ENCODE measurements at regions not wholly inside any gene's neighbourhood (a gene's known extent, or its start where the extent isn't known, plus 50 kb on each side); places are given as distances from the start of the nearest gene placed in this dataset.

- no peak overlapping the region for H3K14ac ChIP-seq (ENCODE audit: low read length in 2 of 2)
- H3K18ac ChIP-seq (ENCODE audit: low read depth in 1 of 2, low read length in 2 of 2), result no peak overlapping the region
- no peak overlapping the region for H2BK12ac ChIP-seq (ENCODE audit: low read length in 2 of 2)
- no peak overlapping the region for H3K4me2 ChIP-seq (ENCODE audit: low read length, poor library complexity, severe bottlenecking)
- H3K23ac ChIP-seq (ENCODE audit: low read length in 2 of 2), result no peak overlapping the region
- no peak overlapping the region for H2BK120ac ChIP-seq (ENCODE audit: low read depth, low read length)
- no peaks in the 10 kb centered on the region for H3K4me1 ChIP-seq (ENCODE audit: control insufficient read depth, insufficient read depth, low read depth, low read length)
- H3K9me3 ChIP-seq (ENCODE audit: control insufficient read depth, low read length), result no peaks in the 10 kb centered on the region
- H2BK15ac ChIP-seq (ENCODE audit: low read depth, poor library complexity, severe bottlenecking), result no peak overlapping the region
- H2AFZ ChIP-seq (ENCODE audit: low read depth, low read length), result no peak overlapping the region
- no peak overlapping the region for H2BK5ac ChIP-seq (ENCODE audit: low read depth, low read length, poor library complexity, severe bottlenecking)
- DNase-seq, result no peak
- H3K9ac ChIP-seq (ENCODE audit: low read length), result no peak overlapping the region
- H3K36me3 ChIP-seq (ENCODE audit: control insufficient read depth in 1 of 2, insufficient read depth in 2 of 2, low read depth in 1 of 2, low read length in 2 of 2), result no peaks in the 10 kb centered on the region
- H3K79me1 ChIP-seq (replicated peaks; ENCODE audit: low read length, poor library complexity, severe bottlenecking), result no peaks in the 10 kb centered on the region
- H3K27me3 ChIP-seq (ENCODE audit: control insufficient read depth in 1 of 2, insufficient read depth in 1 of 2, low read length in 2 of 2), result no peaks in the 10 kb centered on the region
- no peak overlapping the region for H4K91ac ChIP-seq (ENCODE audit: low read length)
- H4K8ac ChIP-seq (ENCODE audit: low read length), result no peak overlapping the region
- no peak overlapping the region for H3K4me3 ChIP-seq (ENCODE audit: insufficient read depth in 1 of 2, low read depth in 1 of 2, low read length in 2 of 2)
- H2AK5ac ChIP-seq (ENCODE audit: low read length, severe bottlenecking), result no peak overlapping the region
- WGBS, result 77% methylated on average over 7 of the region's 7 CpGs
- no peak overlapping the region for H3K27ac ChIP-seq (ENCODE audit: low read length, poor library complexity, severe bottlenecking)
- H3K4ac ChIP-seq (ENCODE audit: low read depth in 1 of 2, low read length in 2 of 2), result no peak overlapping the region
Observed at GRCh38 chr5:158023266-158023665, 164.3 kb upstream of the CLINT1 start.

DNA sequence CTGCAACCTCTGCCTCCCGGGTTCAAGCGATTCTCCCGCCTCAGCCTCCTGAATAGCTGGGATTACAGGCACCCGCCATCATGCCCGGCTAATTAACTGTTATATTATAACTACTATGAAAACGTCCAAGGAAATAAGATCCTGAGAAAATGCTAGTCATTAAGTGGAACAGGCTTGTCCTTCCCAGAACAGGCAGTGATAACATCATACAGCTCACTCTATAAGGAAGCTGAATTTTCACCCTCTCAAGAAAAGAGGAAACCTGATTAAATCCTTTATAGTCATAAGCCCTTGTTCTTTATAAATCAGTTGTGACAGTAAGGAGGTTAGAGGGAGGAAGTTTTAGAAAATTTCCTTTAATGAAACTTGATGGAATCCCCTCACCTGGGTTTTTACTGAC, 163.9 kb upstream of the CLINT1 start:
- Histone ChIP-seq H3K36me3 (ENCODE audit: control insufficient read depth in 1 of 2, insufficient read depth in 2 of 2, low read depth in 1 of 2, low read length in 2 of 2) (no peaks in the 10 kb centered on the region), H2BK15ac (ENCODE audit: low read depth, poor library complexity, severe bottlenecking) (no peak overlapping the region), H4K8ac (ENCODE audit: low read length) (no peak overlapping the region), H4K91ac (ENCODE audit: low read length) (no peak overlapping the region), H2AFZ (ENCODE audit: low read depth, low read length) (no peak overlapping the region), H3K27me3 (ENCODE audit: control insufficient read depth in 1 of 2, insufficient read depth in 1 of 2, low read length in 2 of 2) (no peaks in the 10 kb centered on the region), H2BK12ac (ENCODE audit: low read length in 2 of 2) (no peak overlapping the region), H3K4ac (ENCODE audit: low read depth in 1 of 2, low read length in 2 of 2) (no peak overlapping the region), H3K4me3 (ENCODE audit: insufficient read depth in 1 of 2, low read depth in 1 of 2, low read length in 2 of 2) (no peak overlapping the region), H3K14ac (ENCODE audit: low read length in 2 of 2) (no peak overlapping the region), H3K4me1 (ENCODE audit: control insufficient read depth, insufficient read depth, low read depth, low read length) (no peaks in the 10 kb centered on the region), H3K4me2 (ENCODE audit: low read length, poor library complexity, severe bottlenecking) (no peak overlapping the region), H3K9me3 (ENCODE audit: control insufficient read depth, low read length) (no peaks in the 10 kb centered on the region), H3K23ac (ENCODE audit: low read length in 2 of 2) (no peak overlapping the region), H3K9ac (ENCODE audit: low read length) (no peak overlapping the region), H3K18ac (ENCODE audit: low read depth in 1 of 2, low read length in 2 of 2) (no peak overlapping the region), H2BK5ac (ENCODE audit: low read depth, low read length, poor library complexity, severe bottlenecking) (no peak overlapping the region), H3K79me1 (replicated peaks; ENCODE audit: low read length, poor library complexity, severe bottlenecking) (no peaks in the 10 kb centered on the region), H2BK120ac (ENCODE audit: low read depth, low read length) (no peak overlapping the region), H3K27ac (ENCODE audit: low read length, poor library complexity, severe bottlenecking) (no peak overlapping the region), H2AK5ac (ENCODE audit: low read length, severe bottlenecking) (no peak overlapping the region)
- DNase-seq, result no peak
- WGBS, result 95% methylated on average over 2 of the region's 6 CpGs

DNA sequence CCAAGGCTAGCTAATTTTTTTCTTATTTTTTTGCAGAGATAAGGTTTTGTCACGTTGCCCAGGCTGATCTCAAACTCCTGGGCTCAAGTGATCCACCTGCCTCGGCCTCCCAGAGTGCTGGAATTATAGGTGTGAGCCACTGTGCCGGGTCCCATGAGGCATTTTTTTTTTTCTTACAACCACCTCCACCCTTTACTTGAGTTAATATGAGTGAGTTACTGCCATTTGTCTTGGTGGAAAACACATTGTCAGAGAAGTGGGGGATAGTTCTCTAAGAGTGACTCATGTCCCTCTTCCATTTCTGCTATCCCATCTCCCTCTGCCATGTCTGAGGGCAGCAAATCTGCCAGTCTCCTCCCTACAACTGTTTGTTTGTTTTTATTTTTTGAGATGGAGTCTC, 163.4 kb upstream of the CLINT1 start:
- H3K27me3 ChIP-seq (ENCODE audit: control insufficient read depth in 1 of 2, insufficient read depth in 1 of 2, low read length in 2 of 2), result no peaks in the 10 kb centered on the region
- H3K9me3 ChIP-seq (ENCODE audit: control insufficient read depth, low read length), result no peaks in the 10 kb centered on the region
- H3K4me1 ChIP-seq (ENCODE audit: control insufficient read depth, insufficient read depth, low read depth, low read length), result no peaks in the 10 kb centered on the region
- no peak overlapping the region for H4K8ac ChIP-seq (ENCODE audit: low read length)
- H3K4me3 ChIP-seq (ENCODE audit: insufficient read depth in 1 of 2, low read depth in 1 of 2, low read length in 2 of 2), result no peak overlapping the region
- no peak overlapping the region for H3K4me2 ChIP-seq (ENCODE audit: low read length, poor library complexity, severe bottlenecking)
- H3K36me3 ChIP-seq (ENCODE audit: control insufficient read depth in 1 of 2, insufficient read depth in 2 of 2, low read depth in 1 of 2, low read length in 2 of 2), result no peaks in the 10 kb centered on the region
- no peak overlapping the region for H3K4ac ChIP-seq (ENCODE audit: low read depth in 1 of 2, low read length in 2 of 2)
- no peak overlapping the region for H3K14ac ChIP-seq (ENCODE audit: low read length in 2 of 2)
- no peak overlapping the region for H4K91ac ChIP-seq (ENCODE audit: low read length)
- no peak overlapping the region for H2BK120ac ChIP-seq (ENCODE audit: low read depth, low read length)
- H2AFZ ChIP-seq (ENCODE audit: low read depth, low read length), result no peak overlapping the region
- DNase-seq, result no peak
- H3K18ac ChIP-seq (ENCODE audit: low read depth in 1 of 2, low read length in 2 of 2), result no peak overlapping the region
- no peak overlapping the region for H2AK5ac ChIP-seq (ENCODE audit: low read length, severe bottlenecking)
- H3K9ac ChIP-seq (ENCODE audit: low read length), result no peak overlapping the region
- H2BK12ac ChIP-seq (ENCODE audit: low read length in 2 of 2), result no peak overlapping the region
- no peak overlapping the region for H3K27ac ChIP-seq (ENCODE audit: low read length, poor library complexity, severe bottlenecking)
- no peak overlapping the region for H2BK5ac ChIP-seq (ENCODE audit: low read depth, low read length, poor library complexity, severe bottlenecking)
- no peaks in the 10 kb centered on the region for H3K79me1 ChIP-seq (replicated peaks; ENCODE audit: low read length, poor library complexity, severe bottlenecking)
- 39% methylated on average over 2 of the region's 3 CpGs for WGBS
- H3K23ac ChIP-seq (ENCODE audit: low read length in 2 of 2), result no peak overlapping the region
- no peak overlapping the region for H2BK15ac ChIP-seq (ENCODE audit: low read depth, poor library complexity, severe bottlenecking)

DNA sequence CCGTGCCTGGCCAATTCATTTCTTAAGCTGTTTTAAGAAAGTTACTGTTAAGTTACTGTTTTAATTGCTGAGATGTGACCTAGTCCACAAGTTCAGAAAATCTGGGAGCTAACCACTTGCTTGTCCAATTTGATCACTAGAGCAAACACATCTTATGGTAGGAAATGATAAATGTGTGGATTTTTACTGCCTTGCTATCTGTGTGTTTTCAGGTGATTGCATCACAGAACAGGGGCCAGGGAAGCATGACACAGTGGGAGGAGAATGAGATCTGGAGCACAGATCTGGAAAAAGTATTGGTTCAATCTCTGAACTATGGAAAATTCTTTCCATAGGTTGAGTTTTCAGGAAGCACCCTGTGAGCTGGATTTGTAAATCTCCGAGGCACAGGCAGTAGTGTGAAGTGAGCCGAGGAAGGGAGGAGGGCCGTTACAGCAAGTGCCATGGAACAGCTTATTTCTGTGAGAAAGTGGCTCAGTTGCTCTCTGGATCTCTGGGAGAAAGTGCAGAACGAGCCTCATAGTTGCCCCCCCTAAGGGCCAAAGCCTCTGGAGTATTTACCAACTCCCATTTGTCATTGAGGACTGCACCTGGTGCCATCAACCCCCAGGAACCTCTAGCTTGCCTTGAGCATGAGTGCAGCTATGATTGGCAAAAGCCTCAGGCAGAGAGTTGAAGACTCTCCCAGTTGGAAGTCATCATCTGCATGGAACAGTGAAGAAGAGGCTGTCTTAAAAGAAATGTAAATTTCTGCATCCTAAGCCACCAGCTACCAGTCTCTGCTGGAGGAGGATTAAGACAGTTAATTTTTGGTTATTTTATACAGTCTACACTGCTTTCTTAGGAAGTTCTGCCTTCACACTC, 161.8 kb upstream of the CLINT1 start:
- no peak for DNase-seq
- H2AK5ac ChIP-seq (ENCODE audit: low read length, severe bottlenecking), result no peak overlapping the region
- no peak overlapping the region for H3K4ac ChIP-seq (ENCODE audit: low read depth in 1 of 2, low read length in 2 of 2)
- no peaks in the 10 kb centered on the region for H3K4me1 ChIP-seq (ENCODE audit: control insufficient read depth, insufficient read depth, low read depth, low read length)
- no peak overlapping the region for H4K91ac ChIP-seq (ENCODE audit: low read length)
- H3K27ac ChIP-seq (ENCODE audit: low read length, poor library complexity, severe bottlenecking), result no peak overlapping the region
- H3K23ac ChIP-seq (ENCODE audit: low read length in 2 of 2), result no peak overlapping the region
- no peak overlapping the region for H3K4me2 ChIP-seq (ENCODE audit: low read length, poor library complexity, severe bottlenecking)
- no peak overlapping the region for H2BK120ac ChIP-seq (ENCODE audit: low read depth, low read length)
- no peak overlapping the region for H4K8ac ChIP-seq (ENCODE audit: low read length)
- 75% methylated on average over 5 of the region's 5 CpGs for WGBS
- no peaks in the 10 kb centered on the region for H3K36me3 ChIP-seq (ENCODE audit: control insufficient read depth in 1 of 2, insufficient read depth in 2 of 2, low read depth in 1 of 2, low read length in 2 of 2)
- no peak overlapping the region for H2BK5ac ChIP-seq (ENCODE audit: low read depth, low read length, poor library complexity, severe bottlenecking)
- H2BK15ac ChIP-seq (ENCODE audit: low read depth, poor library complexity, severe bottlenecking), result no peak overlapping the region
- H2AFZ ChIP-seq (ENCODE audit: low read depth, low read length), result no peak overlapping the region
- no peak overlapping the region for H3K18ac ChIP-seq (ENCODE audit: low read depth in 1 of 2, low read length in 2 of 2)
- H3K9me3 ChIP-seq (ENCODE audit: control insufficient read depth, low read length), result no peaks in the 10 kb centered on the region
- no peak overlapping the region for H2BK12ac ChIP-seq (ENCODE audit: low read length in 2 of 2)
- H3K79me1 ChIP-seq (replicated peaks; ENCODE audit: low read length, poor library complexity, severe bottlenecking), result no peaks in the 10 kb centered on the region
- no peak overlapping the region for H3K14ac ChIP-seq (ENCODE audit: low read length in 2 of 2)
- no peaks in the 10 kb centered on the region for H3K27me3 ChIP-seq (ENCODE audit: control insufficient read depth in 1 of 2, insufficient read depth in 1 of 2, low read length in 2 of 2)
- H3K9ac ChIP-seq (ENCODE audit: low read length), result no peak overlapping the region
- H3K4me3 ChIP-seq (ENCODE audit: insufficient read depth in 1 of 2, low read depth in 1 of 2, low read length in 2 of 2), result no peak overlapping the region

Data from mesenchymal stem cell (in vitro differentiated cells and primary cell).